ENCODE measurements at regions not wholly inside any gene's neighbourhood (a gene's known extent, or its start where the extent isn't known, plus 50 kb on each side); places are given as distances from the start of the nearest gene placed in this dataset.
"Not testable (repeated sequence)": the region's sequence is repeated elsewhere in the genome, so short reads cannot be mapped to it uniquely, and the experiment has no call there.

DNA sequence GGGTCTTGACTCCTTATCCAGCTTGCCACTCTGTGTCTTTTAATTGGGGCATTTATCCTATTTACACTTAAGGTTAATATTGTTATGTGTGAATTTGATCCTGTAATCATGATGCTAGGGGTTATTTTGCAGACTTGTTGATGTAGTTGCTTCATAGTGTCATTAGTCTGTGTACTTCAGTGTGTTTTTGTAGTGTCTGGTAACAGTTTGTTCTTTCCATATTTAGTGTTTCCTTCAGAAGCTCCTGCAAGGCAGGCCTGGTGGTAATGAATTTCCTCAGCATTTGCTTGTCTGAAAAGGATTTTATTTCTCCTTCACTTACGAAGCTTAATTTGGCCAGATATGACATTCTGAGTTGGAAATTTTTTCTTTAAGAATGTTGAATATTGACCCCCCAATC is 276.0 kb upstream of the USP25 start:
- TF ChIP-seq, protein P1, sequence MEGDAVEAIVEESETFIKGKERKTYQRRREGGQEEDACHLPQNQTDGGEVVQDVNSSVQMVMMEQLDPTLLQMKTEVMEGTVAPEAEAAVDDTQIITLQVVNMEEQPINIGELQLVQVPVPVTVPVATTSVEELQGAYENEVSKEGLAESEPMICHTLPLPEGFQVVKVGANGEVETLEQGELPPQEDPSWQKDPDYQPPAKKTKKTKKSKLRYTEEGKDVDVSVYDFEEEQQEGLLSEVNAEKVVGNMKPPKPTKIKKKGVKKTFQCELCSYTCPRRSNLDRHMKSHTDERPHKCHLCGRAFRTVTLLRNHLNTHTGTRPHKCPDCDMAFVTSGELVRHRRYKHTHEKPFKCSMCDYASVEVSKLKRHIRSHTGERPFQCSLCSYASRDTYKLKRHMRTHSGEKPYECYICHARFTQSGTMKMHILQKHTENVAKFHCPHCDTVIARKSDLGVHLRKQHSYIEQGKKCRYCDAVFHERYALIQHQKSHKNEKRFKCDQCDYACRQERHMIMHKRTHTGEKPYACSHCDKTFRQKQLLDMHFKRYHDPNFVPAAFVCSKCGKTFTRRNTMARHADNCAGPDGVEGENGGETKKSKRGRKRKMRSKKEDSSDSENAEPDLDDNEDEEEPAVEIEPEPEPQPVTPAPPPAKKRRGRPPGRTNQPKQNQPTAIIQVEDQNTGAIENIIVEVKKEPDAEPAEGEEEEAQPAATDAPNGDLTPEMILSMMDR (tag by site-specific recombination; IDR thresholded peaks at IDR 0.05), result not testable (repeated sequence)
- TF ChIP-seq, protein P2, sequence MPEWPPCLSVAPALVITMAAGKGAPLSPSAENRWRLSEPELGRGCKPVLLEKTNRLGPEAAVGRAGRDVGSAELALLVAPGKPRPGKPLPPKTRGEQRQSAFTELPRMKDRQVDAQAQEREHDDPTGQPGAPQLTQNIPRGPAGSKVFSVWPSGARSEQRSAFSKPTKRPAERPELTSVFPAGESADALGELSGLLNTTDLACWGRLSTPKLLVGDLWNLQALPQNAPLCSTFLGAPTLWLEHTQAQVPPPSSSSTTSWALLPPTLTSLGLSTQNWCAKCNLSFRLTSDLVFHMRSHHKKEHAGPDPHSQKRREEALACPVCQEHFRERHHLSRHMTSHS (tag by site-specific recombination; IDR thresholded peaks at IDR 0.05), result not testable (repeated sequence)
- TF ChIP-seq, protein P3, sequence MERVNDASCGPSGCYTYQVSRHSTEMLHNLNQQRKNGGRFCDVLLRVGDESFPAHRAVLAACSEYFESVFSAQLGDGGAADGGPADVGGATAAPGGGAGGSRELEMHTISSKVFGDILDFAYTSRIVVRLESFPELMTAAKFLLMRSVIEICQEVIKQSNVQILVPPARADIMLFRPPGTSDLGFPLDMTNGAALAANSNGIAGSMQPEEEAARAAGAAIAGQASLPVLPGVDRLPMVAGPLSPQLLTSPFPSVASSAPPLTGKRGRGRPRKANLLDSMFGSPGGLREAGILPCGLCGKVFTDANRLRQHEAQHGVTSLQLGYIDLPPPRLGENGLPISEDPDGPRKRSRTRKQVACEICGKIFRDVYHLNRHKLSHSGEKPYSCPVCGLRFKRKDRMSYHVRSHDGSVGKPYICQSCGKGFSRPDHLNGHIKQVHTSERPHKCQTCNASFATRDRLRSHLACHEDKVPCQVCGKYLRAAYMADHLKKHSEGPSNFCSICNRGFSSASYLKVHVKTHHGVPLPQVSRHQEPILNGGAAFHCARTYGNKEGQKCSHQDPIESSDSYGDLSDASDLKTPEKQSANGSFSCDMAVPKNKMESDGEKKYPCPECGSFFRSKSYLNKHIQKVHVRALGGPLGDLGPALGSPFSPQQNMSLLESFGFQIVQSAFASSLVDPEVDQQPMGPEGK (tag by site-specific recombination; IDR thresholded peaks at IDR 0.05), result not testable (repeated sequence)
- TF ChIP-seq, protein P4, sequence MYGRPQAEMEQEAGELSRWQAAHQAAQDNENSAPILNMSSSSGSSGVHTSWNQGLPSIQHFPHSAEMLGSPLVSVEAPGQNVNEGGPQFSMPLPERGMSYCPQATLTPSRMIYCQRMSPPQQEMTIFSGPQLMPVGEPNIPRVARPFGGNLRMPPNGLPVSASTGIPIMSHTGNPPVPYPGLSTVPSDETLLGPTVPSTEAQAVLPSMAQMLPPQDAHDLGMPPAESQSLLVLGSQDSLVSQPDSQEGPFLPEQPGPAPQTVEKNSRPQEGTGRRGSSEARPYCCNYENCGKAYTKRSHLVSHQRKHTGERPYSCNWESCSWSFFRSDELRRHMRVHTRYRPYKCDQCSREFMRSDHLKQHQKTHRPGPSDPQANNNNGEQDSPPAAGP (tag by site-specific recombination; IDR thresholded peaks at IDR 0.05), result not testable (repeated sequence)
- not testable (repeated sequence) for TF ChIP-seq ZNF670 (tag by site-specific recombination; IDR thresholded peaks at IDR 0.05; ENCODE audit: low read depth); ZNF785 (tag by site-specific recombination; IDR thresholded peaks at IDR 0.05); ZBTB8A (tag by site-specific recombination; IDR thresholded peaks at IDR 0.05); ZNF335 (tag by site-specific recombination; conservative IDR thresholded peaks at IDR 0.05); ZSCAN23 (tag by site-specific recombination; IDR thresholded peaks at IDR 0.05); ZNF561 (tag by site-specific recombination; IDR thresholded peaks at IDR 0.05; ENCODE audit: borderline replicate concordance); ZSCAN30 (tag by site-specific recombination; IDR thresholded peaks at IDR 0.05)
- TF ChIP-seq, protein P5, sequence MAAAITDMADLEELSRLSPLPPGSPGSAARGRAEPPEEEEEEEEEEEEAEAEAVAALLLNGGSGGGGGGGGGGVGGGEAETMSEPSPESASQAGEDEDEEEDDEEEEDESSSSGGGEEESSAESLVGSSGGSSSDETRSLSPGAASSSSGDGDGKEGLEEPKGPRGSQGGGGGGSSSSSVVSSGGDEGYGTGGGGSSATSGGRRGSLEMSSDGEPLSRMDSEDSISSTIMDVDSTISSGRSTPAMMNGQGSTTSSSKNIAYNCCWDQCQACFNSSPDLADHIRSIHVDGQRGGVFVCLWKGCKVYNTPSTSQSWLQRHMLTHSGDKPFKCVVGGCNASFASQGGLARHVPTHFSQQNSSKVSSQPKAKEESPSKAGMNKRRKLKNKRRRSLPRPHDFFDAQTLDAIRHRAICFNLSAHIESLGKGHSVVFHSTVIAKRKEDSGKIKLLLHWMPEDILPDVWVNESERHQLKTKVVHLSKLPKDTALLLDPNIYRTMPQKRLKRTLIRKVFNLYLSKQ (tag by site-specific recombination; IDR thresholded peaks at IDR 0.05; ENCODE audit: borderline replicate concordance), result not testable (repeated sequence)
- TF ChIP-seq, protein P6, sequence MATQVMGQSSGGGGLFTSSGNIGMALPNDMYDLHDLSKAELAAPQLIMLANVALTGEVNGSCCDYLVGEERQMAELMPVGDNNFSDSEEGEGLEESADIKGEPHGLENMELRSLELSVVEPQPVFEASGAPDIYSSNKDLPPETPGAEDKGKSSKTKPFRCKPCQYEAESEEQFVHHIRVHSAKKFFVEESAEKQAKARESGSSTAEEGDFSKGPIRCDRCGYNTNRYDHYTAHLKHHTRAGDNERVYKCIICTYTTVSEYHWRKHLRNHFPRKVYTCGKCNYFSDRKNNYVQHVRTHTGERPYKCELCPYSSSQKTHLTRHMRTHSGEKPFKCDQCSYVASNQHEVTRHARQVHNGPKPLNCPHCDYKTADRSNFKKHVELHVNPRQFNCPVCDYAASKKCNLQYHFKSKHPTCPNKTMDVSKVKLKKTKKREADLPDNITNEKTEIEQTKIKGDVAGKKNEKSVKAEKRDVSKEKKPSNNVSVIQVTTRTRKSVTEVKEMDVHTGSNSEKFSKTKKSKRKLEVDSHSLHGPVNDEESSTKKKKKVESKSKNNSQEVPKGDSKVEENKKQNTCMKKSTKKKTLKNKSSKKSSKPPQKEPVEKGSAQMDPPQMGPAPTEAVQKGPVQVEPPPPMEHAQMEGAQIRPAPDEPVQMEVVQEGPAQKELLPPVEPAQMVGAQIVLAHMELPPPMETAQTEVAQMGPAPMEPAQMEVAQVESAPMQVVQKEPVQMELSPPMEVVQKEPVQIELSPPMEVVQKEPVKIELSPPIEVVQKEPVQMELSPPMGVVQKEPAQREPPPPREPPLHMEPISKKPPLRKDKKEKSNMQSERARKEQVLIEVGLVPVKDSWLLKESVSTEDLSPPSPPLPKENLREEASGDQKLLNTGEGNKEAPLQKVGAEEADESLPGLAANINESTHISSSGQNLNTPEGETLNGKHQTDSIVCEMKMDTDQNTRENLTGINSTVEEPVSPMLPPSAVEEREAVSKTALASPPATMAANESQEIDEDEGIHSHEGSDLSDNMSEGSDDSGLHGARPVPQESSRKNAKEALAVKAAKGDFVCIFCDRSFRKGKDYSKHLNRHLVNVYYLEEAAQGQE (tag by site-specific recombination; IDR thresholded peaks at IDR 0.05), result not testable (repeated sequence)

All from HEK293 (cell line).